Sigmoid colon (tissue), 6 donors: ENCODE measurements at regions not wholly inside any gene's neighbourhood (a gene's known extent, or its start where the extent isn't known, plus 50 kb on each side); places are given as distances from the start of the nearest gene placed in this dataset.

Source experiments
- DNase-seq: peaks from one replicate; pipeline ENCODE4 v3.0.0-alpha.2; 2019
- H3K27ac ChIP-seq, 4 donors: fragments of 200-600 bp; sonication (generic); one replicate each; pipeline ENCODE4 v1.5.1; 2016 to 2019; ENCODE audit warnings: mild to moderate bottlenecking in 1 of 4
- H3K27me3 ChIP-seq, 3 donors: fragments of 200-600 bp; sonication (generic); one replicate each; pipeline ENCODE4 v1.5.1; 2019; ENCODE audit warnings: mild to moderate bottlenecking in 1 of 3
- H3K36me3 ChIP-seq, 4 donors: fragments of 200-600 bp; sonication (generic); one replicate each; pipeline ENCODE4 v1.5.1; 2016 to 2019
- H3K4me1 ChIP-seq, 4 donors: fragments of 200-600 bp; sonication (generic); one replicate each; pipeline ENCODE4 v1.5.1; 2017 to 2019
- H3K4me3 ChIP-seq, 4 donors: fragments of 200-600 bp; sonication (generic); one replicate each; pipeline ENCODE4 v1.5.1; 2017 to 2019; ENCODE audit warnings: mild to moderate bottlenecking in 2 of 4, moderate library complexity in 1 of 4
- H3K9me3 ChIP-seq, 4 donors: fragments of 200-600 bp in 3 of 4; sonication (generic) in 3 of 4; one replicate each; pipeline versions ENCODE4 v1.5.1 to v1.6.1; 2013 to 2019
- CTCF ChIP-seq, 4 experiments: fragments of 450-650 bp in 3 of 4; fragments of 200-600 bp in 1 of 4; IDR thresholded peaks; one replicate each; pipeline ENCODE4 v1.5.1; 2016 to 2019; ENCODE audit warnings: antibody characterized with exemption in 4 of 4, mild to moderate bottlenecking in 3 of 4, moderate library complexity in 2 of 4
- EP300 ChIP-seq, 4 donors: sonication (generic); formaldehyde crosslinking; IDR thresholded peaks; one replicate each; pipeline ENCODE4 v1.6.1; 2017; ENCODE audit warnings: antibody characterized with exemption in 4 of 4
- POLR2A ChIP-seq, 2 donors: fragments of 450-650 bp; IDR thresholded peaks; one replicate each; pipeline ENCODE4 v1.6.1; 2016; ENCODE audit warnings: antibody characterized with exemption in 2 of 2, mild to moderate bottlenecking in 2 of 2, moderate library complexity in 2 of 2
- POLR2AphosphoS5 ChIP-seq, 4 donors: sonication (generic); formaldehyde crosslinking; IDR thresholded peaks; one replicate each; pipeline ENCODE4 v1.6.1; 2017; ENCODE audit warnings: antibody characterized with exemption in 4 of 4
- WGBS, 2 donors: extraction: QIAGEN DNeasy Blood & Tissue Kit; methylation state at CpG; one replicate each; pipeline ENCODE4 v1.1.7; 2013; 5-methylcytosine and 5-hydroxymethylcytosine counted together
- intact Hi-C: fragments of 100-400 bp; cut with DNase I; formaldehyde crosslinking; loops from one replicate; pipeline ENCODE4 v1.15.1; 2023
- donor health status: healthy with polysubstance abuse.
- donor health status: healthy.

- no peaks in the 10 kb centered on the region for H3K4me1 ChIP-seq
- no peak overlapping the region for H3K27ac ChIP-seq
- WGBS, 2 donors: 64 to 78% methylated on average over 11 of the region's 11 CpGs
- H3K9me3 ChIP-seq: no peaks in the 10 kb centered on the region
- no peak for TF ChIP-seq POLR2A (IDR thresholded peaks at IDR 0.05)
- TF ChIP-seq EP300 (IDR thresholded peaks at IDR 0.05): no peak
- no peak for TF ChIP-seq POLR2AphosphoS5 (IDR thresholded peaks at IDR 0.05)
- no peak for TF ChIP-seq CTCF (IDR thresholded peaks at IDR 0.05)
- DNase-seq: no peak
- H3K27me3 ChIP-seq: no peaks in the 10 kb centered on the region
- intact Hi-C loops: loop anchor here (5.0 to 10.0 kb wide), 2 partner anchors 923 to 1105 kb away; partner anchors contain the start of gene MRPL39
- no peak overlapping the region for H3K4me3 ChIP-seq
- H3K36me3 ChIP-seq: no peaks in the 10 kb centered on the region
Measured at GRCh38 chr21:26710155-26710554, 135.1 kb downstream of the ADAMTS1 start.

GRCh38 chr21:26709090-26709489 lies 136.0 kb upstream of the CYYR1 start:
- no peak overlapping the region for H3K27ac ChIP-seq
- 78 to 91% methylated on average over 7 of the region's 7 CpGs for WGBS, 2 donors
- no peaks in the 10 kb centered on the region for H3K4me1 ChIP-seq
- intact Hi-C loops: no loop called here
- H3K27me3 ChIP-seq: no peaks in the 10 kb centered on the region
- DNase-seq: no peak
- no peak overlapping the region for H3K4me3 ChIP-seq
- no peak for TF ChIP-seq EP300 (IDR thresholded peaks at IDR 0.05)
- no peak for TF ChIP-seq POLR2AphosphoS5 (IDR thresholded peaks at IDR 0.05)
- no peaks in the 10 kb centered on the region for H3K9me3 ChIP-seq
- H3K36me3 ChIP-seq: no peaks in the 10 kb centered on the region

- Histone ChIP-seq H3K4me1 (no peaks in the 10 kb centered on the region), H3K27me3 (no peaks in the 10 kb centered on the region), H3K4me3 (no peak overlapping the region), H3K27ac (no peak overlapping the region), H3K36me3 (no peaks in the 10 kb centered on the region), H3K9me3 (no peaks in the 10 kb centered on the region)
- DNase-seq: no peak
- 94 to 95% methylated on average over 3 of the region's 3 CpGs for WGBS, 2 donors
- TF ChIP-seq POLR2A (IDR thresholded peaks at IDR 0.05): no peak
- no peak for TF ChIP-seq EP300 (IDR thresholded peaks at IDR 0.05)
- TF ChIP-seq POLR2AphosphoS5 (IDR thresholded peaks at IDR 0.05): no peak
- no peak for TF ChIP-seq CTCF (IDR thresholded peaks at IDR 0.05)
- intact Hi-C loops: no loop called here
Measured at GRCh38 chr21:26708223-26708800, 135.2 kb upstream of the CYYR1 start.

GRCh38 chr21:26707246-26707645 lies 134.2 kb upstream of the CYYR1 start:
- no peak overlapping the region for H3K4me3 ChIP-seq
- no peaks in the 10 kb centered on the region for H3K27me3 ChIP-seq
- H3K27ac ChIP-seq: no peak overlapping the region
- intact Hi-C loops: no loop called here
- DNase-seq: no peak
- no peaks in the 10 kb centered on the region for H3K4me1 ChIP-seq
- no peaks in the 10 kb centered on the region for H3K9me3 ChIP-seq
- TF ChIP-seq POLR2A (IDR thresholded peaks at IDR 0.05) (no peak), POLR2AphosphoS5 (IDR thresholded peaks at IDR 0.05) (no peak), EP300 (IDR thresholded peaks at IDR 0.05) (no peak), CTCF (IDR thresholded peaks at IDR 0.05) (no peak)
- 51 to 85% methylated on average over 2 of the region's 2 CpGs for WGBS, 2 donors
- no peaks in the 10 kb centered on the region for H3K36me3 ChIP-seq

GRCh38 chr21:26698416-26698815 lies 125.3 kb upstream of the CYYR1 start:
- intact Hi-C loops: no loop called here
- H3K4me1 ChIP-seq: no peaks in the 10 kb centered on the region
- 89 to 90% methylated on average over 3 of the region's 3 CpGs for WGBS, 2 donors

More at GRCh38 chr21:26698416-26698815, 125.3 kb upstream of the CYYR1 start:
- no peaks in the 10 kb centered on the region for H3K27me3 ChIP-seq
- no peaks in the 10 kb centered on the region for H3K9me3 ChIP-seq
- H3K36me3 ChIP-seq: no peaks in the 10 kb centered on the region
- TF ChIP-seq POLR2A (IDR thresholded peaks at IDR 0.05) (no peak), POLR2AphosphoS5 (IDR thresholded peaks at IDR 0.05) (no peak), CTCF (IDR thresholded peaks at IDR 0.05) (no peak), EP300 (IDR thresholded peaks at IDR 0.05) (no peak)
- no peak overlapping the region for H3K27ac ChIP-seq
- H3K4me3 ChIP-seq: no peak overlapping the region
- DNase-seq: no peak
